ENCODE measurements at regions not wholly inside any gene's neighbourhood (a gene's known extent, or its start where the extent isn't known, plus 50 kb on each side); places are given as distances from the start of the nearest gene placed in this dataset.

DNA sequence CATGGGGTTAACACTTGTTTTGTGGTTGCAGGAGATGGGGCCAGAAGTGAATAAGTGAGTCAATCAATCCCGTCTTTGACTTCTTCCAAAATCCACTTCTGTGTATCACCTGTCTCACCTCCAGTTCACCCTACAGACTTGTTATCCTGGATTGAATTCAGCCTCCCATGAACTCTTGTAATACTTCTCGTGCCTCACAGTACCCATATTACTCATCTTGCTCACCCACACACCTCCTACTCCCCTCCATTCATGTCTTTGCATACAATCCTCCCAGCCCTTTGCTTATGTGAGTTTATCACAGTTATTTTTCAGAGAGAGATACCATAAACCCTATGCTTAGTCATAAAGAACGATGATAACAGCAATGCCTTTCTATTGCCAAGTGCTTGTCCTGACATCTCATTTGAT, 52.9 kb upstream of the PAPPA start:
- TF ChIP-seq POLR2A (IDR thresholded peaks at IDR 0.05), result no peak
- TF ChIP-seq, protein P1, sequence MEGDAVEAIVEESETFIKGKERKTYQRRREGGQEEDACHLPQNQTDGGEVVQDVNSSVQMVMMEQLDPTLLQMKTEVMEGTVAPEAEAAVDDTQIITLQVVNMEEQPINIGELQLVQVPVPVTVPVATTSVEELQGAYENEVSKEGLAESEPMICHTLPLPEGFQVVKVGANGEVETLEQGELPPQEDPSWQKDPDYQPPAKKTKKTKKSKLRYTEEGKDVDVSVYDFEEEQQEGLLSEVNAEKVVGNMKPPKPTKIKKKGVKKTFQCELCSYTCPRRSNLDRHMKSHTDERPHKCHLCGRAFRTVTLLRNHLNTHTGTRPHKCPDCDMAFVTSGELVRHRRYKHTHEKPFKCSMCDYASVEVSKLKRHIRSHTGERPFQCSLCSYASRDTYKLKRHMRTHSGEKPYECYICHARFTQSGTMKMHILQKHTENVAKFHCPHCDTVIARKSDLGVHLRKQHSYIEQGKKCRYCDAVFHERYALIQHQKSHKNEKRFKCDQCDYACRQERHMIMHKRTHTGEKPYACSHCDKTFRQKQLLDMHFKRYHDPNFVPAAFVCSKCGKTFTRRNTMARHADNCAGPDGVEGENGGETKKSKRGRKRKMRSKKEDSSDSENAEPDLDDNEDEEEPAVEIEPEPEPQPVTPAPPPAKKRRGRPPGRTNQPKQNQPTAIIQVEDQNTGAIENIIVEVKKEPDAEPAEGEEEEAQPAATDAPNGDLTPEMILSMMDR (IDR thresholded peaks at IDR 0.05), result no peak
